Spleen (tissue), 7 donors: ENCODE measurements at regions not wholly inside any gene's neighbourhood (a gene's known extent, or its start where the extent isn't known, plus 50 kb on each side); places are given as distances from the start of the nearest gene placed in this dataset.

Experiments used
- POLR2A ChIP-seq, 3 donors: fragments of 450-650 bp; IDR thresholded peaks; one replicate each; pipeline ENCODE4 v1.5.1; 2017; ENCODE audit warnings: antibody characterized with exemption in 3 of 3, mild to moderate bottlenecking in 1 of 3
- POLR2AphosphoS5 ChIP-seq, 3 donors: sonication (generic); formaldehyde crosslinking; IDR thresholded peaks; one replicate each; pipeline ENCODE4 v1.5.1; 2017; ENCODE audit warnings: antibody characterized with exemption in 3 of 3
- TF ChIP-seq, protein P1 (sequence below), 11 experiments: fragments of 200-600 bp in 7 of 11; fragments of 450-650 bp in 4 of 11; sonication (generic) in 4 of 11; IDR thresholded peaks in 8 of 11; conservative IDR thresholded peaks in 3 of 11; 1 replicate in 7 of 11; 2 replicates in 4 of 11; pipeline versions ENCODE4 v1.4.0 to v1.8.0; 2016 to 2021; ENCODE audit warnings: antibody characterized with exemption in 11 of 11, inconsistent platforms in 4 of 11, mild to moderate bottlenecking in 1 of 11
- donor health status: DM: no; HTN: no; CAD: no; lungs with moderate emphysema.
- donor health status: DM: no; HTN: no; CAD: no.
- donor health status: DM: no; HTN: no; CAD: no.

DNA sequence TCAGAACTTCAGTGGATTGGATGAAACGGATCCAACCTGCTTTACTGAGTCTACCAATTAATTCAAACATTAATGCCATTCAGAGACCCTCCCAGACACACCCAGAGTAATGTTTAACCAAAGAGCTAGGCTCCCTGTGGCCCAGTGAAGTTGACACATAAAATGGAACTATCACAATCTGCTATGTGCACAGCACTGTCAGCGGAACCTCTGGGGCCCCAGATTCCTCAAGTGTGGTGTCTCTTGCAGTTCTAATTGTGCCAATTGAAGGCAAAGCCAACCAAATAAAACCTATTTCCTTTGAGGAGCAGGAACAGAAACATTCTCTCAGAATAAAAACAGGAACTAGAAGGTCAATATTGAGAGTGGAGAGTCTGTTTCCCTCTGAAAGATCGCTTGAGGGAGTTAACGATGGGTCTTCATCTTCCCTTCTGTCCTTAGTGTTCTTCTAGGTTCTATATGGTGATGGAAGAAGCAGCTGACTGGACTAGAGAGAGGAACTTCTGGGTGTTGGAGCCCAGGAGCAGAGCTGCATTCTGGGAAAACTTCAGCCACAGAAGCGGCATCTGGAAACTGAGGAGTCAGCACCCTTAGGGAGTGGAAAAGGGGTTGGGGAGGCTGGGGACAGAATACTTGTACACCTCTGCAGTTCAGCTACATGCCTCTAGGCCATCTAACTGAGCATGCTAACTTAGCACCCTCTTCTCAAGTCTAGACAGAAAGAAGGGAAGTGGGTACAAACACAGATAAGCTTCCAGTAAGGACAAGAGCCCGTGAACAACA lies 174.4 kb upstream of the FBXO11 start:
- TF ChIP-seq POLR2AphosphoS5 (IDR thresholded peaks at IDR 0.05) = no peak
- no peak for TF ChIP-seq POLR2A (IDR thresholded peaks at IDR 0.05)
- TF ChIP-seq, protein P1, sequence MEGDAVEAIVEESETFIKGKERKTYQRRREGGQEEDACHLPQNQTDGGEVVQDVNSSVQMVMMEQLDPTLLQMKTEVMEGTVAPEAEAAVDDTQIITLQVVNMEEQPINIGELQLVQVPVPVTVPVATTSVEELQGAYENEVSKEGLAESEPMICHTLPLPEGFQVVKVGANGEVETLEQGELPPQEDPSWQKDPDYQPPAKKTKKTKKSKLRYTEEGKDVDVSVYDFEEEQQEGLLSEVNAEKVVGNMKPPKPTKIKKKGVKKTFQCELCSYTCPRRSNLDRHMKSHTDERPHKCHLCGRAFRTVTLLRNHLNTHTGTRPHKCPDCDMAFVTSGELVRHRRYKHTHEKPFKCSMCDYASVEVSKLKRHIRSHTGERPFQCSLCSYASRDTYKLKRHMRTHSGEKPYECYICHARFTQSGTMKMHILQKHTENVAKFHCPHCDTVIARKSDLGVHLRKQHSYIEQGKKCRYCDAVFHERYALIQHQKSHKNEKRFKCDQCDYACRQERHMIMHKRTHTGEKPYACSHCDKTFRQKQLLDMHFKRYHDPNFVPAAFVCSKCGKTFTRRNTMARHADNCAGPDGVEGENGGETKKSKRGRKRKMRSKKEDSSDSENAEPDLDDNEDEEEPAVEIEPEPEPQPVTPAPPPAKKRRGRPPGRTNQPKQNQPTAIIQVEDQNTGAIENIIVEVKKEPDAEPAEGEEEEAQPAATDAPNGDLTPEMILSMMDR (IDR thresholded peaks at IDR 0.05 in 8 of 11, conservative IDR thresholded peaks at IDR 0.05 in 3 of 11) = peak in 1 of 11 experiments; percentile 14
